GM12872 (cell line): ENCODE measurements at regions not wholly inside any gene's neighbourhood (a gene's known extent, or its start where the extent isn't known, plus 50 kb on each side); places are given as distances from the start of the nearest gene placed in this dataset.

Source experiments
- CTCF ChIP-seq: IDR thresholded peaks from 3 replicates; pipeline ENCODE4 v1.5.1; 2011; ENCODE audit warnings: low read depth, mild to moderate bottlenecking, low read length, moderate library complexity; ENCODE audit not compliant: insufficient read depth

- TF ChIP-seq CTCF: no peak
Measured at GRCh38 chr16:86988920-86989696, 328.1 kb downstream of the C16orf95 start.

DNA sequence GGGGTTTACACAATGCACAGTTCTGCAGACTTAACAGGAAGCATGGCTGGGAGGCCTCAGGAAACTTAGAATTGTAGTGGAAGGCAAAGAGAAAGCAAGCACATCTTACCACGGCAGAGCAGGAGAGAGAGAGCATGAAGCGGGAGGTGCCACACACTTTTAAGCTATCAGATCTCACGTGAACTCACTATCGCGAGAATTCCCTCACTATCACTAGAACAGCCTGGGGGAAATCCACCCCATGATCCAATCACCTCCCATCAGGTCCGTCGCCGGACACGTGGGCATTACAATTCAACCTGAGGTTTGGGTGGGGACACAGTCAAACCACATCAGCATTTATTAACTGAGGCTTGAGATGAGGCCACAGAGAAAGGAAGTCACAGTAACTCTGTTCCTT, 326.7 kb downstream of the C16orf95 start:
- TF ChIP-seq CTCF: no peak

DNA sequence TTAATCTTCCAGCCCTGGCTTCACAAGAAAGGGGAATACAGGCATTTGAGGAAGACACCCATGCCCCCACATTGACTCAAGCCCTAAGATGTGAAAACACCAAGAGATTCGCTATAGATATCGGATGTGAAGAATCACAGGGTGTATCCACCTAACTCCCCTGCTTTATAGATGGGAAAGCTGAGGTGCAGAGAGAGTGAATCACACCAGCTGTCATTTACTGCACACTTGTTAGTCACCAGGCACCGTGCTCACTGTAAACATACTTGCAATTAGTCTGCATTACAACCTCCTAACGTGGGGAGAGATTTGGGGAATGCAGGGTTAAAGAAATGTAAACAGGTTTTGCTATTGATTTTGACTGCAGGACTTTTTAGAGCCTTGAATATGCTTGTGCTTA, 325.5 kb downstream of the C16orf95 start:
- no peak for TF ChIP-seq CTCF

DNA sequence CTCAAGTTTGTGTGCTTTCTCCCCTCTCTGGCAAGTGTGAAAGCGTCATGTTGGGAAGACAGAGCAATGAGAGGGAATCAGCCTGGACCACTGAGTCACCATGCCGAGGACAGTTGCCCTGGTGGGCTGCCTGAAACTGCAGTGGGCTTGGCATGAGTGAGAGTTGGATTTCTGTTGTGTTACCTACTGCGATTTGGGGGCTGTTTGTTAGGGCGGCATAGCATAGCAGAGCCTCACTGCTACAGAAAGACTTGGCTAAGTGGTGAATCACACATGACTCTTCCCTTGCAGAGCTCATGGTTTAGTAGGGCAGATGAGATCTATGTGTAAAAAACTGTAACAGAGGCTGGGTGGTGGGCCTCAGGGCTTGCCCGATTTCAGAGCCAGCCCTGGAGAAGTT, 324.6 kb downstream of the C16orf95 start:
- TF ChIP-seq CTCF: no peak

DNA sequence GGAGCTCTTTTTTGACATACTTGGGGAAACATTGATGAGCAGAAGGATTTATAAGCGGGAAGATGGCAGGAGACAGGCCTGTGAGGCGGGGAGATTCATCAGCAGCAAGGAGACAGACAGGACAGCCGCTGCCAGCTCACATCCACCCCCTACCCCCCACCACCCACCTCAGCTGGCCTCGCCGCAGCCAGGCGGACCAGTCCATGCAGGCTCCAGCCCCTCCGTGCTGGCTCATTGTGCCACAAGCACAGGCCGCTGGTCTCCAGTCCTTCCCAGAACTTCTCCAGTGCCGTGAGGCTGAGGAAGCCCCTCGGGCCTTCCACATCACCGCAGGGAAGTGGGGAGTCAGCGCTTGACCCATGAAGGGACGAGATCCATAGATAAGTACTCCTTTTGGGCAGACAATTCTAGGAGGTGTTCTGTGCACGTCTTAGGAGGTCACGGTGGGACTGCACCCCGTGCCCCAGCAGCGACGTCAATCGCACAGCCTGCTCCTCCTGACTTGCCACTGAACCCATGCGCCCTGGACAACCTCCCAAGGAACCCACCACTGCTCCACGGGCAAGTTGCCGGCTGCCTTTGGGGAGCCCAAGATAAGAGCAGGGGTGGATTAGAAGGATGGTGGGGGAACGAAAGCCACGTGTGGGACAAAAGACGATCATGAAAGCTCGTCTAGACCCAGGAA, 323.6 kb downstream of the C16orf95 start:
- no peak for TF ChIP-seq CTCF

DNA sequence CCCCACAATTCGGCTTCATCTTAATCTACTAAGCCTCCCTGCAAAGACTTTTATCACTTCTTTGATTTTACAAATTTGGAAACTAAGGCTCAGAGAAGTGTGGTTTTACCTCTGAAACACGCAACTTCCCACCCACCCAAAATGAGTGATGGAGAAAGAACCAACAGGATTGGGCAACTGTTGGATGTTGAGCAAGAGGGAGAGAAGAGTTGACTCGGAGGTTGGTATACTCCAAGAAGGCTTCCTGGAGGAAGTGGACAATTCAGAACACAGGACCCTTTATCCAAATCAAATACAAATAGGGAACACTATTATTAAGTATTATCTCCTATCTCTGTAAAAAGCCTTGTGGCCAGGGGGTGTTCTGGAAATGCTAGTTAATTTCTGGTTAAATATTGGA, 323.0 kb downstream of the C16orf95 start:
- TF ChIP-seq CTCF: no peak

- TF ChIP-seq CTCF: no peak
Measured at GRCh38 chr16:86994651-86995171, 322.5 kb downstream of the C16orf95 start.
